ENCODE measurements at regions not wholly inside any gene's neighbourhood (a gene's known extent, or its start where the extent isn't known, plus 50 kb on each side); places are given as distances from the start of the nearest gene placed in this dataset.
A peak's percentile ranks its signal among the peaks of the same experiment; 100 is the strongest.

DNA sequence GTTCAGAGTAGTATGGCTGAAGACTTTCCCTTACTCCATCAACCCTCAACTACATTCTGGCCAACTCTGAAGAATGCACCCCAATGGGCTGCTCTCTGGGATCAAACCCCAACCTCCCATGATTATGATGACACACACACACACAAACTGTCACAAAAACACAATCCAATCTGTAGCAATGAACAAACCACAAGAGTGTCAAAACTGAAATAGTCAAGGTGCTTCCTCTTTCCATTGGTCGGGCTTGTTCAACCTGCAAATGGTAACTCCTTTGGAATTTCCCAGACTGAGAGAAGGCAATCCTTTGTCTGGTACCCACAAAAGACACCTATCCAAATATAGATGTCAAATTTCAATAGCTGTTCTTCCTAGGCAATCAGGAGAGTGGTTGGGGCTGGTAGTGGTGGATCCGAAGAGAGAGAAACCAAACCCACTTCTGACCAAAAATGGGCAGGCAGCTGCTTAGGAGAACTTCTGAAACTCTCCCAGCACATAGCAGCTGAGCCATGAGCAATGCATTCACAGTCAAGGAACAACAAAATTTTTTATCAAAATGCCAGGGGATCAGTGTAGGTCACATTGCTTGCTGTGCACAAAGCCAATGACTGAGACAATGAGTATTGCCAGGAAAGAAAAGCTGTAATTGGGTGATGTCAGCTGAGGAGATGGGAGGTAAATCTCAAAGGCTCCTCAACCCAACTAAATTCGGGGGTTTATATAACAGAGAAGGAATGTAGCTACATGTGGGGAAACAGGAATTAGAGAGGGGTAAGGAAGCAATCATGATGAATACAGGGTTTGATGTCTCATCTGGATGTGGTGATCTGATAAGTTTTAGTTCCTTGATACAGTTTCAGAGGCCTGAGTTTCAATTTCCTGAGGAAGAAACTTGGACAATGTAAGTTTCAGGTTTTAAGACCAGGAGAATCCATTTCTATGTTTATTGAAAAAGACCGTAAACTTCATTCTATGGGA, 191.4 kb downstream of the KITLG start:
- Histone ChIP-seq H2AFZ (ENCODE audit: low read depth, low read length) (no peak overlapping the region), H3K4me3 (ENCODE audit: low read length) (no peak overlapping the region), H3K9me3 (ENCODE audit: low read length) (peaks cover 4% of the 10 kb centered on the region), H3K4me1 (ENCODE audit: insufficient read depth, low read length) (no peaks in the 10 kb centered on the region), H3K27me3 (ENCODE audit: insufficient read depth, low read length) (no peaks in the 10 kb centered on the region), H3K36me3 (ENCODE audit: insufficient read depth, low read length) (no peaks in the 10 kb centered on the region)

DNA sequence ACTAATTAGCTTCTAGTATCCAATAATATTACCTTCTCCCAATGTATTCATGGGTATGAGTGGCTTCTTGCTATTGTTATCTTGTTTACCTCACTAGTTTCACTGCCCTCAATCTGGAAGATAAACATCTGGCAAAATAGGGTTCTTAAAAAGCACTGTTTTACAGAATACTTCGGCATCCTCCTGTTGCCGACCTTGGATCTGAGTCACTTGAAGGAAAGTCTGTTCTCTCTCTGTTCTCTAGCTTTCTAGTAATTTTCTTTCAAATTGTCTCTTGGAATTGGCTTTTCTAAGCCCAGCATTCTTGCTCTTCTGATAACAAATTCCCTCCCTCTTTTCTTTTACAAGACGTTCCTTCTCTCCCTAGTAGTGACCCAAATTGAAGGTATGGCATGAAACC, 189.5 kb downstream of the KITLG start:
- no peak overlapping the region for H3K4me3 ChIP-seq (ENCODE audit: low read length)
- H3K4me1 ChIP-seq (ENCODE audit: insufficient read depth, low read length) = no peaks in the 10 kb centered on the region
- no peak overlapping the region for H2AFZ ChIP-seq (ENCODE audit: low read depth, low read length)
- peaks cover 3% of the 10 kb centered on the region for H3K9me3 ChIP-seq (ENCODE audit: low read length)
- H3K27me3 ChIP-seq (ENCODE audit: insufficient read depth, low read length) = no peaks in the 10 kb centered on the region
- H3K36me3 ChIP-seq (ENCODE audit: insufficient read depth, low read length) = no peaks in the 10 kb centered on the region

DNA sequence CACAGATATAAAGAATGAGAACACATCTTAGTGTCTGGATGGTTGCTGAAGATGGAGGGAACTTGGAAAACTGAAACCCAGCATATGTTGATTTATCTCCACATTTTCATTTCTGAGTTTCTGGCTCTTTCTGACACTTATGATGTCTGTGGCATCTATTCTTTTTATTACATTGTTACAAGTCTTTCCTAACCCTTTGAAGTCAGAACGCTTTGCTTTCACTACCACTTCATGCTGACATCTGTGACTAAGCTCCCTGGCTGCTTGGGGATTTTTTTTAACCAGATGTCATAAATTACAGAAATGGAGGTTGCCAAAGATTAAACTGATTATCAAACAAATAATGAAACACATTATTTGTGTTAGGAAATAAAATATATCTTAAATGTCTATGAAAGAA, 188.7 kb downstream of the KITLG start:
- Histone ChIP-seq H3K4me1 (ENCODE audit: insufficient read depth, low read length) (no peaks in the 10 kb centered on the region), H2AFZ (ENCODE audit: low read depth, low read length) (no peak overlapping the region), H3K27me3 (ENCODE audit: insufficient read depth, low read length) (no peaks in the 10 kb centered on the region), H3K36me3 (ENCODE audit: insufficient read depth, low read length) (no peaks in the 10 kb centered on the region), H3K4me3 (ENCODE audit: low read length) (no peak overlapping the region), H3K9me3 (ENCODE audit: low read length) (peaks cover 3% of the 10 kb centered on the region)

DNA sequence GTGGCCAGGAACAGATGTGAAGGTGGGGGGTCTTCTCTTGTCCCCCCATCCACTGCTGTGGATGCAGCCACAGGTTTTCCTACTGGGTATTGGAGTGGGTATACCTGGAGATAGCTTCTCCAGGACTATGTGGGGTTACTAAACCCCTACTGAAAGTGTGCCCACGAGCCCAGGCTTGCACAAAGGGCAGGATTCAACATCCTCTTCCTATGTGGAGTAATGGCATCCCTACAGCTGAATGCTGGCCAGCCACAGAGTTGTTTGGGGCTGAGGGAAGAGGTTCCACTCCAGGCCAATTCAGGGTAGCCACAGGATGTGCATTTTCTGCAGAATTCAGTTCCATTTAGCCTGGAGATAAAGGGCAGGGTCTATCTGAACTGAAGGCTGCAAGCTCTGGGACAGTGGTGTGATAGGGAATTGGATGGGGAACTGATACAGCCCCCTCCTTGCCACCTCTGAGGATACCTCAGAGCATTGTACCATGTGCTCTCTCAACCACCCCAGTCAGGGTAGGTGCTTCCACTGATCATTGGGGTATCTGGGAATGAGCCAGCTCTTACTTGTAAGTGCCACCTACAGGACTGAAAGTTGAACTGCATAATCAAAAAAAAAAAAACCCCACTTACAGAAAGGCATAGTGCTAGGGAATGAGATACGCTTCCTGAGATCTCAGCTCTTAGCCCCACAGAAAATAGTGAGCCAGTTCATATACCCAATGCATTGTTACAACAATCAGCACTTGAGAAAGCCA, 187.1 kb downstream of the KITLG start:
- H3K4me3 ChIP-seq (ENCODE audit: low read length) = no peak overlapping the region
- no peaks in the 10 kb centered on the region for H3K36me3 ChIP-seq (ENCODE audit: insufficient read depth, low read length)
- H3K9me3 ChIP-seq (ENCODE audit: low read length) = peaks cover 3% of the 10 kb centered on the region
- H3K27me3 ChIP-seq (ENCODE audit: insufficient read depth, low read length) = no peaks in the 10 kb centered on the region
- no peak overlapping the region for H2AFZ ChIP-seq (ENCODE audit: low read depth, low read length)
- no peaks in the 10 kb centered on the region for H3K4me1 ChIP-seq (ENCODE audit: insufficient read depth, low read length)

DNA sequence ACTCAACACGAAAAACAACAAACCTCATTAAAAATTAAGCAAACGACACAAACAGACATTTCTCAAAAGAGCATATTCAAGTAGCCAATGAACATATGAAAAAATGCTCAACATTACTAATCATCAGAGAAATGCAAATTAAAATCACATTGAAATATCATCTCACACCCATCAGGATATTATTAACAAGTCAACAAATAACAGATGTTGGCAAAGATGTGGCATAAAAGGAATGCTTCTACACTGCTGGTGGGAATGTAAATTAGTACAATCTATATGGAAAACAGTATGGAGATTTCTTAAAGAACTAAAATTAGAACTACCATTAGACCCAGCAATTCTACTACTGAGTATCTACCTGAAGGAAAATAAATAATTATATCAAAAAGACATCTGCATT, 182.2 kb downstream of the KITLG start:
- Histone ChIP-seq H3K9me3 (ENCODE audit: low read length) (peaks cover 3% of the 10 kb centered on the region), H3K36me3 (ENCODE audit: insufficient read depth, low read length) (no peaks in the 10 kb centered on the region), H3K27me3 (ENCODE audit: insufficient read depth, low read length) (no peaks in the 10 kb centered on the region), H3K4me1 (ENCODE audit: insufficient read depth, low read length) (no peaks in the 10 kb centered on the region), H2AFZ (ENCODE audit: low read depth, low read length) (no peak overlapping the region), H3K4me3 (ENCODE audit: low read length) (no peak overlapping the region)

DNA sequence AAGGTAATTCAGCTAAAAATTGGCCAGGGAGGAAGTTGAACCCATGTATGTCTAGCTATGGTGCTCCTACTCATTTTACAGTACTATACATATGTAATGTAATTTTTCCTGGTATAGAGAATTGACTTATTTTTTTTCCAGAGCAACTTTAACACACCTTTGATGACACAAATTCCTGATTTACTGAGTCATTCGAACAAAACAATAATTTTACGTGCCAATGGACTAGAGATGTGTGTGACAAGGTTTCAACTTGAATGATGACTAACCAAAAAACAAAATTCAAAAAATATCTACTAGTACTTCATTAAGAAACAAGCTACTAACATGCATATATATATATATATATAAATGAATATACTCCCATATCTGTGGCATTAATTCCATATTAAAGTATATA, 180.5 kb downstream of the KITLG start:
- H2AFZ ChIP-seq (ENCODE audit: low read depth, low read length) = no peak overlapping the region
- no peaks in the 10 kb centered on the region for H3K36me3 ChIP-seq (ENCODE audit: insufficient read depth, low read length)
- H3K27me3 ChIP-seq (ENCODE audit: insufficient read depth, low read length) = no peaks in the 10 kb centered on the region
- no peaks in the 10 kb centered on the region for H3K9me3 ChIP-seq (ENCODE audit: low read length)
- no peak overlapping the region for H3K4me3 ChIP-seq (ENCODE audit: low read length)
- no peaks in the 10 kb centered on the region for H3K4me1 ChIP-seq (ENCODE audit: insufficient read depth, low read length)

DNA sequence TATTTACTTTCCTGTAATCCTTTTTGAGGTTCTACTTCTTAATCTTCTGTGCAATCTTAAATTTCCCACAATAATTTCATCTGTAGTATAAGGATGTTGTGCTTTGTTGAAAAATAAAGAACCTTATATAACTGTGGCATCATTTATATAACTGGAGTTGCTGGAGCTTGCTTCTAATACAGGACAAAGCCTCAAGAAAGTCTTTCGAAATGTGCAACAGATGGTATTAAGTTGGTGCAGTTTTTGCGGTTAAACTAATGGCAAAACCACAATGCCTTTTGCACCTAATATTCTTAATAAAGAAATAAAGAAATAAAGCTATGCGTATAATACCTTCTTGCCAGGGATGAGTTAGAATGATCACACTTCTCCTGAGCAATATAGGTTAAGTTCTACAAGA, 180.0 kb downstream of the KITLG start:
- no peaks in the 10 kb centered on the region for H3K36me3 ChIP-seq (ENCODE audit: insufficient read depth, low read length)
- H3K9me3 ChIP-seq (ENCODE audit: low read length) = no peaks in the 10 kb centered on the region
- H2AFZ ChIP-seq (ENCODE audit: low read depth, low read length) = no peak overlapping the region
- no peaks in the 10 kb centered on the region for H3K4me1 ChIP-seq (ENCODE audit: insufficient read depth, low read length)
- H3K27me3 ChIP-seq (ENCODE audit: insufficient read depth, low read length) = no peaks in the 10 kb centered on the region
- no peak overlapping the region for H3K4me3 ChIP-seq (ENCODE audit: low read length)

DNA sequence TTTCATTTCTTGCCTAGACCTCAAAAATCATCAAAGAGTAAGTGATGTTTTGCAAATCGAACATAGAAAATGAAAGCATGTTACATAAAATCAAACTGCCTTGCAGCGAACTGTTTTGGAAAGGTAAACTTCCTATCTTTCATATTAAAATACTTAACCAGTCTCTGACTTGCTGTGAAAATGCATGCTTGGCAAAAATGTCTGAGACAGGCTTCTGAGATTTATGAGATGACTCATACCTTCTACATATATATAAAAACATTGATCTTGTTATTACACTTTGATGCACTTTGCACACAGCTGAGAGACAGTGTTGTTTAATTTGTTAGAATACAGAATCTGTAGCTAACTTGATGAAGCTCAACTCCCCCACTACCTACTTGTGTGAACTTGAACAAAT, 179.1 kb downstream of the KITLG start:
- H3K36me3 ChIP-seq (ENCODE audit: insufficient read depth, low read length) = no peaks in the 10 kb centered on the region
- H3K27me3 ChIP-seq (ENCODE audit: insufficient read depth, low read length) = no peaks in the 10 kb centered on the region
- H2AFZ ChIP-seq (ENCODE audit: low read depth, low read length) = no peak overlapping the region

DNA sequence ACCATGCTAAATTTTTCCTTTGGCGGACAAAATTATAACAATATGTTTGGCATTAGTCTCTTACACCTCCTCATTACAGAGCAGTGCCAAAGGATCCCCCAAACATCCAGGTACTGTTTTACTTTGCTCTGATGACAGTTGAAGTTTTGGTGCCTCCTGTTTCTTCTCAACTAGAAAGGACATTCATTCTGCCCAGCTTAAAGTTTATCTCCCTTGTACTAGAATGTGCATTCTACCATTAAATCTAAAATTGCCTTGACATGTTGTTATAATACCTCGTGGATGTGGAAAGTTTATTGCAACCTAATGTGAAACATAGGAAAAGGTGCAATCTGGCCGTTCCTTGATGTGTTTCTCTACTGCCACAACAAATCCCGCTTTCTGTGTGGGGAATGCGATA, 173.4 kb downstream of the KITLG start:
- Histone ChIP-seq H3K9me3 (ENCODE audit: low read length) (no peaks in the 10 kb centered on the region), H3K36me3 (ENCODE audit: insufficient read depth, low read length) (no peaks in the 10 kb centered on the region), H3K4me3 (ENCODE audit: low read length) (no peak overlapping the region), H3K4me1 (ENCODE audit: insufficient read depth, low read length) (no peaks in the 10 kb centered on the region), H2AFZ (ENCODE audit: low read depth, low read length) (no peak overlapping the region), H3K27me3 (ENCODE audit: insufficient read depth, low read length) (no peaks in the 10 kb centered on the region)

More for the DNA sequence above, 179.1 kb downstream of the KITLG start:
- H3K4me3 ChIP-seq (ENCODE audit: low read length) = no peak overlapping the region
- H3K4me1 ChIP-seq (ENCODE audit: insufficient read depth, low read length) = no peaks in the 10 kb centered on the region
- H3K9me3 ChIP-seq (ENCODE audit: low read length) = no peaks in the 10 kb centered on the region

DNA sequence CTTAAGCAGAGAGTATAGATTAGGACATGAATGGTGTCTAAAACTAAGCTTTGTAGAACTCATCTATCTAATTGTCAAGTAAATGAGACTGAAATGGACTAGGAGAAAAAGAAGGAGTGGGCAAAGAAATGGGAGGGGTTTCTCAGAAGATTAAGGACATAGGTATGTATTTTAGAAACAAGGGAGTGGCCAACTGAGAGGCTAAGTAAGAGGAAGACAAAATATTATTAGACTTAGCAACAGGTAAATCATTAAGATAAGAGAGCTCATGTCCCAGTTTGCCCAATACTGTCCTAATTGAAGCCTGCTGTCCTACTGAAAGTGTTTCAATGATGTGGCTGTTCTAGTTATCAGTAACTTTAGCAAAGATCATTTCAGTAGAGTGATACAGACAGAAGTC, 171.4 kb downstream of the KITLG start:
- Histone ChIP-seq H3K4me3 (ENCODE audit: low read length) (no peak overlapping the region), H3K36me3 (ENCODE audit: insufficient read depth, low read length) (no peaks in the 10 kb centered on the region), H3K4me1 (ENCODE audit: insufficient read depth, low read length) (peaks cover 11% of the 10 kb centered on the region), H2AFZ (ENCODE audit: low read depth, low read length) (no peak overlapping the region), H3K27me3 (ENCODE audit: insufficient read depth, low read length) (no peaks in the 10 kb centered on the region), H3K9me3 (ENCODE audit: low read length) (no peaks in the 10 kb centered on the region)

DNA sequence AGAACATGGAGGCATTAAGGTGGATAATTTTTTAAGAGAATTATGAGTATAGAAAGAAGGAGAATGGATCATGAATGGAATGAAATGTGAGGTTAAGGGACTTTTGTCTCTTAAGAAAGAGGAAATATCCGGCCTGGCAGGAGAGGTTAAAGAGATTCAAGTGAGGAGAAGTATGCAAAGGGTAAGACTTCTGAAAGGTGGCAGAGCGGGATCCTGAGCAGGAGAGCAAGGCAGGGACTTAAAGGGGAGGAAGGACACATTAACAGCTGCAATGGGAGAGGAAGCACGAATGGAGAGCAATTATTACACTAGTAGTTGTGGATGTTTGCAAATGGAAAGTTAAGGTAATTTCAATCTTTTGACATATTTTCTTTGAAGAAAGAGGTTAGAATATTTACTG, 171.0 kb downstream of the KITLG start:
- H3K4me1 ChIP-seq (ENCODE audit: insufficient read depth, low read length) = peaks cover 12% of the 10 kb centered on the region
- no peaks in the 10 kb centered on the region for H3K27me3 ChIP-seq (ENCODE audit: insufficient read depth, low read length)
- H3K36me3 ChIP-seq (ENCODE audit: insufficient read depth, low read length) = no peaks in the 10 kb centered on the region
- H3K4me3 ChIP-seq (ENCODE audit: low read length) = no peak overlapping the region
- no peaks in the 10 kb centered on the region for H3K9me3 ChIP-seq (ENCODE audit: low read length)
- H2AFZ ChIP-seq (ENCODE audit: low read depth, low read length) = no peak overlapping the region

DNA sequence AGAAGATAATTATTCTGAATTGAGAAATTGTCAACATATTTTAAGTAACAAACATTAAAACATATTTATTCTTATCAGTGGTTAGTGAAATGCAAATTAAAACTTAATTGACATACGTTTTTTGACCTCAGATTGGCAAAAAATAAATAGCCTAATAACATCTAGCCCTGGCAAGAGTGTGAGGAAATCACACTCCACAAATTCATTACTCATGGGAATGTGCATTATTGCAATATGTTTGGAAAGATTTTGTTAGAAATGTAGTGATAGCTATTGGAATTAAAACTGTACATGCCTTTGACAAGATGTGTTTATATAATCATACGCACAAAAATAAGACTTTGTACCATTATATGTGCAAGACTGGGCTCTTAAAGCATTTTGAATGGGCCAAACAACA, 168.6 kb downstream of the KITLG start:
- H3K9me3 ChIP-seq (ENCODE audit: low read length) = no peaks in the 10 kb centered on the region
- no peak overlapping the region for H2AFZ ChIP-seq (ENCODE audit: low read depth, low read length)
- no peaks in the 10 kb centered on the region for H3K36me3 ChIP-seq (ENCODE audit: insufficient read depth, low read length)
- H3K27me3 ChIP-seq (ENCODE audit: insufficient read depth, low read length) = no peaks in the 10 kb centered on the region
- peaks cover 12% of the 10 kb centered on the region for H3K4me1 ChIP-seq (ENCODE audit: insufficient read depth, low read length)
- H3K4me3 ChIP-seq (ENCODE audit: low read length) = no peak overlapping the region

DNA sequence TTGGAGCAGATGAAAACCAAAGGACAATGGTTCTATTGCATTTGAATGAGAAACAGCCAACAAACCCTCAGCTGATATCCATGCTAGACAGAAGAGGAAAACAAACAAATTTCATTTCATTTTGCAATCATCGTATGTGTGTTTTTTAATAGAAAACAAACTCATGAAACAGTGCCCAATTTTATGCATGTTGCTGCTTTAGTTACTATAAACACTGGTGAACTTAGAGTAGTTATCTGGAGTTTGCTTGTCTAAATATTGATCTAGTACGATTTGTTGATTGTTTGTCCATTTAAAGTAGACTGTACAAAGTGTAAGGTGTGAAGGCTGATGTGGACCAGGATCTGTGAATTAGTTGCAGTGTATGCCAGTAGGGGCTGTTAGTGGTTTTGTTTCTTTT, 166.6 kb downstream of the KITLG start:
- no peaks in the 10 kb centered on the region for H3K9me3 ChIP-seq (ENCODE audit: low read length)

More for the DNA sequence above, 166.6 kb downstream of the KITLG start:
- Histone ChIP-seq H3K4me1 (ENCODE audit: insufficient read depth, low read length) (peaks cover 12% of the 10 kb centered on the region), H3K4me3 (ENCODE audit: low read length) (no peak overlapping the region), H2AFZ (ENCODE audit: low read depth, low read length) (peak overlapping the region; percentile 9), H3K36me3 (ENCODE audit: insufficient read depth, low read length) (no peaks in the 10 kb centered on the region), H3K27me3 (ENCODE audit: insufficient read depth, low read length) (no peaks in the 10 kb centered on the region)

All from neuron (in vitro differentiated cells).